PFSK-1 (cell line): ENCODE measurements at regions not wholly inside any gene's neighbourhood (a gene's known extent, or its start where the extent isn't known, plus 50 kb on each side); places are given as distances from the start of the nearest gene placed in this dataset.

Experiments used
- FOXP2 ChIP-seq: optimal IDR thresholded peaks from 2 replicates; pipeline ENCODE3; 2011; ENCODE audit warnings: borderline replicate concordance, control low read depth, inconsistent platforms; ENCODE audit not compliant: insufficient read depth; ENCODE audit errors: extremely low read length, extremely low read depth
- POLR2AphosphoS5 ChIP-seq: IDR thresholded peaks from 2 replicates; pipeline ENCODE4 v1.6.1; 2012; ENCODE audit warnings: low read depth, mild to moderate bottlenecking, control low read depth, low read length, moderate library complexity
- SIN3A ChIP-seq: IDR thresholded peaks from 2 replicates; pipeline ENCODE4 v1.6.1; 2012; ENCODE audit warnings: mild to moderate bottlenecking, low read length, moderate library complexity, borderline replicate concordance; ENCODE audit not compliant: insufficient read depth
- TAF1 ChIP-seq: IDR thresholded peaks from 2 replicates; pipeline ENCODE4 v1.6.1; 2012; ENCODE audit warnings: low read length, control low read depth, borderline replicate concordance; ENCODE audit not compliant: insufficient read depth
- TF ChIP-seq, protein P1 (sequence below), 2 experiments: IDR thresholded peaks; 2 replicates each; pipeline versions ENCODE4 v1.6.1 to v1.8.0; 2011 to 2012; ENCODE audit warnings: low read depth in 2 of 2, low read length in 2 of 2, control low read depth in 1 of 2, inconsistent platforms in 1 of 2, mild to moderate bottlenecking in 1 of 2, moderate library complexity in 1 of 2; ENCODE audit not compliant: insufficient read depth in 1 of 2

DNA sequence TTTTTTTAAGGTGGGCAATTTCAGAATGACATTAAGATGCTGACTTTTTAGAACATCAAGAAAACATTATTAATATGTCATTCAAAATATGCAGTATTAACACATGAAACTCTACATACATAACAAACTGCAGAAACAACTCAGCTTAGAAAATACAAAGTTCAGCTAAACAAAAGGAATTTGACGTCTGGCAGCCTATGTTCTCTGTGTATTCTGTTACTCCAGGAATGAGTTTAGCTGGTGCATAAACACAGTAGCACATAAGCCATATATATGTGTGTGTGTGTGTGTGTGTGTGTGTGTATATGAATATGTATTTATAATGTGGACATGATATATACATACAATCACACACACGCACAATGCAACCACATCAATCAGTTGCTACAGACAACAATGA is 413.5 kb upstream of the PSMD7 start:
- TF ChIP-seq POLR2AphosphoS5 = no peak
- TF ChIP-seq, protein P1, sequence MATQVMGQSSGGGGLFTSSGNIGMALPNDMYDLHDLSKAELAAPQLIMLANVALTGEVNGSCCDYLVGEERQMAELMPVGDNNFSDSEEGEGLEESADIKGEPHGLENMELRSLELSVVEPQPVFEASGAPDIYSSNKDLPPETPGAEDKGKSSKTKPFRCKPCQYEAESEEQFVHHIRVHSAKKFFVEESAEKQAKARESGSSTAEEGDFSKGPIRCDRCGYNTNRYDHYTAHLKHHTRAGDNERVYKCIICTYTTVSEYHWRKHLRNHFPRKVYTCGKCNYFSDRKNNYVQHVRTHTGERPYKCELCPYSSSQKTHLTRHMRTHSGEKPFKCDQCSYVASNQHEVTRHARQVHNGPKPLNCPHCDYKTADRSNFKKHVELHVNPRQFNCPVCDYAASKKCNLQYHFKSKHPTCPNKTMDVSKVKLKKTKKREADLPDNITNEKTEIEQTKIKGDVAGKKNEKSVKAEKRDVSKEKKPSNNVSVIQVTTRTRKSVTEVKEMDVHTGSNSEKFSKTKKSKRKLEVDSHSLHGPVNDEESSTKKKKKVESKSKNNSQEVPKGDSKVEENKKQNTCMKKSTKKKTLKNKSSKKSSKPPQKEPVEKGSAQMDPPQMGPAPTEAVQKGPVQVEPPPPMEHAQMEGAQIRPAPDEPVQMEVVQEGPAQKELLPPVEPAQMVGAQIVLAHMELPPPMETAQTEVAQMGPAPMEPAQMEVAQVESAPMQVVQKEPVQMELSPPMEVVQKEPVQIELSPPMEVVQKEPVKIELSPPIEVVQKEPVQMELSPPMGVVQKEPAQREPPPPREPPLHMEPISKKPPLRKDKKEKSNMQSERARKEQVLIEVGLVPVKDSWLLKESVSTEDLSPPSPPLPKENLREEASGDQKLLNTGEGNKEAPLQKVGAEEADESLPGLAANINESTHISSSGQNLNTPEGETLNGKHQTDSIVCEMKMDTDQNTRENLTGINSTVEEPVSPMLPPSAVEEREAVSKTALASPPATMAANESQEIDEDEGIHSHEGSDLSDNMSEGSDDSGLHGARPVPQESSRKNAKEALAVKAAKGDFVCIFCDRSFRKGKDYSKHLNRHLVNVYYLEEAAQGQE (IDR thresholded peaks at IDR 0.05; ENCODE audit: insufficient read depth in 1 of 2, low read depth in 2 of 2, low read length in 2 of 2) = no peak
- TF ChIP-seq SIN3A = no peak
- no peak for TF ChIP-seq FOXP2
- TF ChIP-seq TAF1 = no peak

DNA sequence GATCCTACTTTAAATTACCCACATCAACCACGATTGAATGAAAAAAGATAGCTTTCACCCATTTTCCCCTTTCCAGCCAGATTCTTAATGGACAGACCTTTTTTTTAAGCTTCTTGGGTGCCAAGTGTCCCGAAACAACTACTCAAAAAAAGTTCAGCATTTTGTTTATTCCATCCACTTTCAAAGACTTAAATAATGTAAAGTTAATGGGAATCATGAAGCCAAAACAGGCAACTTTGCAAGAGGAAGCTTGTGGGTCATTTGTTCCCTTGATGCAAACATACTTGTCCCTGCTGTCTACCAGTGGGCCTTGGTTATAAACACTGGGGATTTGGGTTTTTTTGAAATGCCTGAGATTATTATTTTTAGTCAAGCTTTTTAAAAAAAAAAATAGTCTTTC is 414.0 kb upstream of the PSMD7 start:
- TF ChIP-seq TAF1 (no peak), POLR2AphosphoS5 (no peak), SIN3A (no peak), FOXP2 (no peak)
- TF ChIP-seq, protein P1 (IDR thresholded peaks at IDR 0.05; ENCODE audit: insufficient read depth in 1 of 2, low read depth in 2 of 2, low read length in 2 of 2) = no peak

DNA sequence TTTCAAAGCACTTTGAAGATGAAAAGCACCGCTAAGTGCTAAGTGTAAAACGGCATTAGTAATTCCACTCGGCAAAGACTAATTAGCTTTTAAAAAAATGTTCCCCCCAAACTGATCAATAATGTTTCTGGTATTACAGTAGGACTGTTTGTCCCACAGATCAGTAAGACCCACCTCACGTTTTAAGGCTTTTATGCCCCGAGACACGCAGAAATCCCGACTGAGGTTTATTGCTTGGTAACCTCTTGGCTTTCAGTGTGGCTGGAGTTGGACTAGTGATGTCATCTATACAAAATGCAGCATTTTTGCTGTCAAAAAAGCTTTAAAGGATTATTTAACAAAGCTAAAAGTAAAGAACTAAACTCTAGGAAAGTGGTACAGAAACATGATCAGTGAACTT is 414.6 kb upstream of the PSMD7 start:
- TF ChIP-seq POLR2AphosphoS5 (no peak), FOXP2 (no peak), SIN3A (no peak), TAF1 (no peak)
- TF ChIP-seq, protein P1 (IDR thresholded peaks at IDR 0.05; ENCODE audit: insufficient read depth in 1 of 2, low read depth in 2 of 2, low read length in 2 of 2) = no peak

DNA sequence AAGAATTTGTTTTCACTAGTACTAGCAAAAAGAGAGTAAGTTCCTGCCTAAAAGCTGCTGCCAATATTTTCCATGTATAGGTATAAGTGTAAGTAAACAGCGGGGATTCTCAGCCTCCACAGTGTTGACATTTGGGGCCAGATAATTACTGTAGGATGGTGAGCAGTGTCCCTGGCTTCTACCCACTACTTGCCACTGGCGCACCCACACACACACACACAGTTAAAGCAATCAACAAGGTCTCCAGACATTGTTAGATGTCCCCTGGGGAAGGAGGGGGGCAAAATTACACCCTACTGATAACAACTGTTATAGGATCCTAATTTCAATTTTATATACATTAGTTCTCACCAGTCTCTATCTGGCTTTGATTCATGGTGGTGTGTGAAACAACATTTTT is 417.0 kb upstream of the PSMD7 start:
- TF ChIP-seq POLR2AphosphoS5 (no peak), FOXP2 (no peak), TAF1 (no peak), SIN3A (no peak)
- TF ChIP-seq, protein P1 (IDR thresholded peaks at IDR 0.05; ENCODE audit: insufficient read depth in 1 of 2, low read depth in 2 of 2, low read length in 2 of 2) = no peak

DNA sequence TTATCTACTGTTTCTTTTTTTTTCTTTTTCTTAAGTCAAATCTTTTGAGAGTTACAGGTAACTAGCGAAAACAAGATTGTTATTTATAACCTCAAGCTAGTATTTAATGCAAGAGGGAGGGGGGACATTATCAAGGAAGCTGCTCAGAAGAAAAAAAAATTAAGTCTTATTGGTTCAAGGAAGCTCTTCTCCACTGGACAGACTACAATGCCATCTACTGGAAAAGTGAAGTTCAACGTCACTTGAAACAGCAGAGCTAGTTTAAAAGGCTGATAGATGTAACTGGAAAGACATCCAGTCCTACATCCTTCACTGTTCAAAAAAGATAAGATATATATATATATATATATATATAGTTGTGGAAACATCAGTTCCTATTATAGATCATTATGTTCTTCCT is 418.0 kb upstream of the PSMD7 start:
- TF ChIP-seq FOXP2 (no peak), TAF1 (no peak)
- TF ChIP-seq, protein P1 (IDR thresholded peaks at IDR 0.05; ENCODE audit: insufficient read depth in 1 of 2, low read depth in 2 of 2, low read length in 2 of 2) = no peak
